ENCODE measurements at regions not wholly inside any gene's neighbourhood (a gene's known extent, or its start where the extent isn't known, plus 50 kb on each side); places are given as distances from the start of the nearest gene placed in this dataset.

GRCh38 chr10:81403451-81403850, 471.5 kb upstream of the NRG3 start:
- Histone ChIP-seq H3K4me2 (ENCODE audit: low read depth, low read length) (no peak overlapping the region), H3K36me3 (ENCODE audit: control insufficient read depth, insufficient read depth, low read length) (no peaks in the 10 kb centered on the region), H3K79me1 (ENCODE audit: low read depth in 1 of 2, low read length in 2 of 2) (no peaks in the 10 kb centered on the region), H4K8ac (ENCODE audit: low read depth in 2 of 2, low read length in 2 of 2) (no peak overlapping the region), H4K20me1 (ENCODE audit: insufficient read depth, low read length) (no peaks in the 10 kb centered on the region), H3K27me3 (ENCODE audit: control insufficient read depth, insufficient read depth, low read length) (no peaks in the 10 kb centered on the region), H3K56ac (ENCODE audit: extremely low read depth, insufficient read depth, low read length) (no peak overlapping the region), H2AK5ac (ENCODE audit: low read depth, low read length) (no peak overlapping the region), H3K18ac (ENCODE audit: low read depth, low read length) (no peak overlapping the region), H3K14ac (replicated peaks; ENCODE audit: low read depth, low read length) (no peak overlapping the region), H4K91ac (ENCODE audit: insufficient read depth, low read depth, low read length) (no peak overlapping the region), H2BK5ac (ENCODE audit: low read depth, low read length, poor library complexity, severe bottlenecking) (no peak overlapping the region), H3K4ac (ENCODE audit: low read depth, low read length) (no peak overlapping the region), H3K9me1 (ENCODE audit: insufficient read depth, low read length) (no peaks in the 10 kb centered on the region), H3K4me1 (ENCODE audit: control insufficient read depth, insufficient read depth, low read length) (no peaks in the 10 kb centered on the region), H3K4me3 (ENCODE audit: insufficient read depth, low read depth, low read length) (no peak overlapping the region), H2BK20ac (ENCODE audit: low read depth, low read length) (no peak overlapping the region), H2BK15ac (ENCODE audit: low read depth, low read length) (no peak overlapping the region), H4K5ac (ENCODE audit: low read depth, low read length) (no peak overlapping the region), H3K23ac (ENCODE audit: low read depth, low read length) (no peak overlapping the region), H3K27ac (ENCODE audit: insufficient read depth, low read length) (no peak overlapping the region), H2BK120ac (ENCODE audit: low read depth, low read length) (no peak overlapping the region), H2AFZ (replicated peaks; ENCODE audit: low read length, poor library complexity) (no peak overlapping the region), H3K9me3 (ENCODE audit: control insufficient read depth, insufficient read depth, low read length) (0 out of 2 replicates have a peak, but pooled peaks cover 2% of the 10 kb centered on the region), H3K9ac (ENCODE audit: low read depth, low read length) (no peak overlapping the region), H2AK9ac (replicated peaks; ENCODE audit: low read depth, low read length, poor library complexity) (no peak overlapping the region)
- dilution Hi-C loops (cut with HindIII; ENCODE audit: low sequenced_read_pairs, unreplicated experiment), result no loop called here
- TF ChIP-seq, protein P1, sequence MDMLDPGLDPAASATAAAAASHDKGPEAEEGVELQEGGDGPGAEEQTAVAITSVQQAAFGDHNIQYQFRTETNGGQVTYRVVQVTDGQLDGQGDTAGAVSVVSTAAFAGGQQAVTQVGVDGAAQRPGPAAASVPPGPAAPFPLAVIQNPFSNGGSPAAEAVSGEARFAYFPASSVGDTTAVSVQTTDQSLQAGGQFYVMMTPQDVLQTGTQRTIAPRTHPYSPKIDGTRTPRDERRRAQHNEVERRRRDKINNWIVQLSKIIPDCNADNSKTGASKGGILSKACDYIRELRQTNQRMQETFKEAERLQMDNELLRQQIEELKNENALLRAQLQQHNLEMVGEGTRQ (IDR thresholded peaks at IDR 0.05; ENCODE audit: low read depth, low read length), result no peak
- TF ChIP-seq, protein P2, sequence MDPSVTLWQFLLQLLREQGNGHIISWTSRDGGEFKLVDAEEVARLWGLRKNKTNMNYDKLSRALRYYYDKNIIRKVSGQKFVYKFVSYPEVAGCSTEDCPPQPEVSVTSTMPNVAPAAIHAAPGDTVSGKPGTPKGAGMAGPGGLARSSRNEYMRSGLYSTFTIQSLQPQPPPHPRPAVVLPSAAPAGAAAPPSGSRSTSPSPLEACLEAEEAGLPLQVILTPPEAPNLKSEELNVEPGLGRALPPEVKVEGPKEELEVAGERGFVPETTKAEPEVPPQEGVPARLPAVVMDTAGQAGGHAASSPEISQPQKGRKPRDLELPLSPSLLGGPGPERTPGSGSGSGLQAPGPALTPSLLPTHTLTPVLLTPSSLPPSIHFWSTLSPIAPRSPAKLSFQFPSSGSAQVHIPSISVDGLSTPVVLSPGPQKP (IDR thresholded peaks at IDR 0.05; ENCODE audit: borderline replicate concordance, low read depth, low read length), result no peak
- no peak for TF ChIP-seq RFX5 (IDR thresholded peaks at IDR 0.05; ENCODE audit: low read depth, low read length)
- no peak for TF ChIP-seq MAFK (IDR thresholded peaks at IDR 0.05; ENCODE audit: low read depth, low read length)
- TF ChIP-seq BHLHE40 (IDR thresholded peaks at IDR 0.05; ENCODE audit: low read depth, low read length), result no peak
- TF ChIP-seq FOS (IDR thresholded peaks at IDR 0.05; ENCODE audit: low read depth, low read length), result no peak
- no peak for TF ChIP-seq MXI1 (IDR thresholded peaks at IDR 0.05; ENCODE audit: borderline replicate concordance, low read depth, low read length)
- TF ChIP-seq MAZ (IDR thresholded peaks at IDR 0.05; ENCODE audit: borderline replicate concordance, low read depth, low read length), result no peak
- TF ChIP-seq CHD1 (IDR thresholded peaks at IDR 0.05; ENCODE audit: low read depth, low read length), result no peak
- no peak for TF ChIP-seq POLR2A (IDR thresholded peaks at IDR 0.05; ENCODE audit: low read depth, low read length)
- TF ChIP-seq NFE2L2 (IDR thresholded peaks at IDR 0.05; ENCODE audit: low read depth, low read length), result no peak
- no peak for TF ChIP-seq SMC3 (IDR thresholded peaks at IDR 0.05; ENCODE audit: low read depth, low read length)
- TF ChIP-seq CEBPB (IDR thresholded peaks at IDR 0.05; ENCODE audit: low read depth, low read length), result no peak
- no peak for TF ChIP-seq RAD21 (IDR thresholded peaks at IDR 0.05; ENCODE audit: low read length)
- no TSS peak for BruUV-seq (replicated peaks)
- POLR2A ChIA-PET (ENCODE audit: unreplicated experiment), result no interaction called here
- WGBS, 2 experiments (ENCODE audit: extremely low coverage in 2 of 2, insufficient read length in 1 of 2), result no CpG with 5 or more reads among the region's 3 CpGs
- DNase-seq (no peak), ATAC-seq (ENCODE audit: low read depth) (no peak)
- CTCF ChIA-PET, result no interaction called here
- intact Hi-C loops (cut with micrococcal nuclease), result no loop called here
- in situ Hi-C loops (cut with MboI; ENCODE audit: low sequenced_read_pairs), result no loop called here

Data from IMR-90 (cell line).